ENCODE measurements at regions not wholly inside any gene's neighbourhood (a gene's known extent, or its start where the extent isn't known, plus 50 kb on each side); places are given as distances from the start of the nearest gene placed in this dataset.

DNA sequence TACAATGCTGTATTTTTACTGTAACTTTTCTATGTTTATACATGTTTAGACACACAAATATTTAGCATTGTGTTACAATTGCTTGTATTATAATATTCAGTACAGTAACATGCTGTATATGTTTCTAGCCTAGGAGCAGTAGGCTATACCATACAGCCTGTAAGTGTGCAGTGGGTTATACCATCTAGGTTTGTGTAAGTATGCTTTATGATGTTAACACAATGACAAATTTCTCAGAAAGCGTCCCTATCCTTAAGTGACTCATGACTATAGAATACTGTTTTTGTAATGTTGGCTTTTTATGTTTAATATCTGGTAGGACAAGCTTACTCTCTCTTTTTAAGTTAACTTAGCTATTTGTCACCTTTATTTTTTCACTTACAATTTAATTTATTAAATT is 127.5 kb upstream of the THRB start:
- TF ChIP-seq CTCF (IDR thresholded peaks at IDR 0.05) (no peak), POLR2A (IDR thresholded peaks at IDR 0.05) (no peak)

Data from testis (tissue), 2 donors.